ENCODE measurements at regions not wholly inside any gene's neighbourhood (a gene's known extent, or its start where the extent isn't known, plus 50 kb on each side); places are given as distances from the start of the nearest gene placed in this dataset.

DNA sequence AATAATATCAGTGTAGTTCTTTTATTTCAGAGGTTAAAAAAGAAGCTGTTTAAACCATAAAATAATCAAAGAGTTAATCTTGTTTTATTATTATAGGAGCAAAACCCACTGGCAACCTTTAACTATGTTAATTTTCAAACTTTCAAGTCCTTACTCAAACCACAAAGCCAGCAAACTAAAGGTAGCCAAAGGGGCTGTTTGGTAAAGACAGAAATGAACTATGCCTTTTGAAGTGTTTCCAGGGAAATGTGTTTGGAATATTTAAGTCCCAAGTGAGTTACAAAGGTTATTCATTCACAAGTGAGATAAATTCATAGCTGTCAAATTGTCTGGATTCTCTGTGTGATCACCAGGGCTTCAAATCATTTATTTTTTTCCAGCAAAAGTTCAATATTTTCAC lies 264.7 kb downstream of the MZT1 start:
- TF ChIP-seq CTCF (IDR thresholded peaks at IDR 0.05; ENCODE audit: low read depth, low read length, missing control alignments), result no peak
- no peak overlapping the region for H3K4me3 ChIP-seq (ENCODE audit: low read depth, low read length)
- no peak for DNase-seq (ENCODE audit: low read depth)

GRCh38 chr13:72462166-72462565 lies 265.3 kb downstream of the MZT1 start:
- TF ChIP-seq CTCF (IDR thresholded peaks at IDR 0.05; ENCODE audit: low read depth, low read length, missing control alignments), result no peak
- H3K4me3 ChIP-seq (ENCODE audit: low read depth, low read length), result no peak overlapping the region
- no peak for DNase-seq (ENCODE audit: low read depth)

- no peak overlapping the region for H3K4me3 ChIP-seq (ENCODE audit: low read depth, low read length)
- no peak for TF ChIP-seq CTCF (IDR thresholded peaks at IDR 0.05; ENCODE audit: low read depth, low read length, missing control alignments)
- no peak for DNase-seq (ENCODE audit: low read depth)
These were observed 268.7 kb downstream of the MZT1 start for GRCh38 chr13:72458701-72459100.

GRCh38 chr13:72457151-72457550 lies 270.3 kb downstream of the MZT1 start:
- no peak overlapping the region for H3K4me3 ChIP-seq (ENCODE audit: low read depth, low read length)
- DNase-seq (ENCODE audit: low read depth), result no peak
- TF ChIP-seq CTCF (IDR thresholded peaks at IDR 0.05; ENCODE audit: low read depth, low read length, missing control alignments), result no peak

DNA sequence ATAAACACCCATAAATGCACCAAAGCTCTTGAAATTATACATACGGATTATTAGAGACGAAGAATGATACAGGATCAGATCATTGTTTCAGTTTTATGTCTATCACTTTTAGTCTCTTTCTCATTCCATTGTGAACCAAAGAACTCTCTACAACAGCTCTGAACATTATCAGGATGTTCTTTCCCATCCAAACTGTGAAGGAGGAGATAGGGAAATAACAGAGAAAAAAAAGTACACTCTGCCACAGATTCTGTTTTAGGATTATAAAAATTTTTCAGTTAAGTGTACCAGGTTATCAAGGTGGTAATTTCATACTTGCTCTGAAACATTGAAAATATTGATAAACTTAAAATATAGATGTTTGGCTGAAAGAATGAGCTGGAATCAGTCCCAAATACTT lies 270.9 kb downstream of the MZT1 start:
- TF ChIP-seq CTCF (IDR thresholded peaks at IDR 0.05; ENCODE audit: low read depth, low read length, missing control alignments), result no peak
- no peak for DNase-seq (ENCODE audit: low read depth)
- no peak overlapping the region for H3K4me3 ChIP-seq (ENCODE audit: low read depth, low read length)

- no peak for DNase-seq (ENCODE audit: low read depth)
These were observed 274.3 kb downstream of the MZT1 start for GRCh38 chr13:72453161-72453560.

More at GRCh38 chr13:72453161-72453560, 274.3 kb downstream of the MZT1 start:
- H3K4me3 ChIP-seq (ENCODE audit: low read depth, low read length), result no peak overlapping the region
- TF ChIP-seq CTCF (IDR thresholded peaks at IDR 0.05; ENCODE audit: low read depth, low read length, missing control alignments), result no peak
